Adrenal gland (tissue), 5 donors: ENCODE measurements at regions not wholly inside any gene's neighbourhood (a gene's known extent, or its start where the extent isn't known, plus 50 kb on each side); places are given as distances from the start of the nearest gene placed in this dataset.

Experiments
- POLR2A ChIP-seq, 2 donors: fragments of 450-650 bp; IDR thresholded peaks; one replicate each; pipeline ENCODE4 v1.6.1; 2017; ENCODE audit warnings: antibody characterized with exemption in 2 of 2, mild to moderate bottlenecking in 2 of 2, moderate library complexity in 1 of 2
- TF ChIP-seq, protein P1 (sequence below), 6 experiments: fragments of 450-650 bp in 4 of 6; fragments of 200-600 bp in 2 of 6; sonication (generic) in 1 of 6; IDR thresholded peaks; 1 replicate in 5 of 6; 2 replicates in 1 of 6; pipeline versions ENCODE4 v1.5.1 to v1.8.0; 2016 to 2021; ENCODE audit warnings: antibody characterized with exemption in 6 of 6, mild to moderate bottlenecking in 2 of 6, moderate library complexity in 1 of 6
- donor health status: DM: no; HTN: no; CAD: no.

DNA sequence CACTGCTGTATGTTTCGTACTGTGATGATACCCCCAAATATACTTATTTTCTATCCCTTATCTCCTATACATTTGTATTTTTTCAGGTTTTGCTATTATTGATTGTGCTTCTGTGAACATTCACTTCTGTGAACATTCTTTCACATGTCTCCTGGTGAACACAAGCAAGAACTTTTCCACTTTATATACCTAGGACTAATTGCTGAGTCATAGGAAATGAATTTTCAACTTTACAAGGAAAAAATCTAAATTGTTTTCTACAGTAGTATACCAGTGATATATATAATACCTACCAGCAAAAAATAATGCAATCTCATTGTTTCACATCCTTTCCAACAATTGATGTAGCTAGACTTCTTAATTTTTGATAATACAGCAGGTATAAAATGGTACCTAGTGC lies 139.5 kb upstream of the MAGEB18 start:
- TF ChIP-seq, protein P1, sequence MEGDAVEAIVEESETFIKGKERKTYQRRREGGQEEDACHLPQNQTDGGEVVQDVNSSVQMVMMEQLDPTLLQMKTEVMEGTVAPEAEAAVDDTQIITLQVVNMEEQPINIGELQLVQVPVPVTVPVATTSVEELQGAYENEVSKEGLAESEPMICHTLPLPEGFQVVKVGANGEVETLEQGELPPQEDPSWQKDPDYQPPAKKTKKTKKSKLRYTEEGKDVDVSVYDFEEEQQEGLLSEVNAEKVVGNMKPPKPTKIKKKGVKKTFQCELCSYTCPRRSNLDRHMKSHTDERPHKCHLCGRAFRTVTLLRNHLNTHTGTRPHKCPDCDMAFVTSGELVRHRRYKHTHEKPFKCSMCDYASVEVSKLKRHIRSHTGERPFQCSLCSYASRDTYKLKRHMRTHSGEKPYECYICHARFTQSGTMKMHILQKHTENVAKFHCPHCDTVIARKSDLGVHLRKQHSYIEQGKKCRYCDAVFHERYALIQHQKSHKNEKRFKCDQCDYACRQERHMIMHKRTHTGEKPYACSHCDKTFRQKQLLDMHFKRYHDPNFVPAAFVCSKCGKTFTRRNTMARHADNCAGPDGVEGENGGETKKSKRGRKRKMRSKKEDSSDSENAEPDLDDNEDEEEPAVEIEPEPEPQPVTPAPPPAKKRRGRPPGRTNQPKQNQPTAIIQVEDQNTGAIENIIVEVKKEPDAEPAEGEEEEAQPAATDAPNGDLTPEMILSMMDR (IDR thresholded peaks at IDR 0.05) = no peak
- TF ChIP-seq POLR2A (IDR thresholded peaks at IDR 0.05) = no peak
